ENCODE measurements at regions not wholly inside any gene's neighbourhood (a gene's known extent, or its start where the extent isn't known, plus 50 kb on each side); places are given as distances from the start of the nearest gene placed in this dataset.
"Not testable (repeated sequence)": the region's sequence is repeated elsewhere in the genome, so short reads cannot be mapped to it uniquely, and the experiment has no call there.

- no peak for TF ChIP-seq ZNF24 (IDR thresholded peaks at IDR 0.05)
- TF ChIP-seq, protein P1, sequence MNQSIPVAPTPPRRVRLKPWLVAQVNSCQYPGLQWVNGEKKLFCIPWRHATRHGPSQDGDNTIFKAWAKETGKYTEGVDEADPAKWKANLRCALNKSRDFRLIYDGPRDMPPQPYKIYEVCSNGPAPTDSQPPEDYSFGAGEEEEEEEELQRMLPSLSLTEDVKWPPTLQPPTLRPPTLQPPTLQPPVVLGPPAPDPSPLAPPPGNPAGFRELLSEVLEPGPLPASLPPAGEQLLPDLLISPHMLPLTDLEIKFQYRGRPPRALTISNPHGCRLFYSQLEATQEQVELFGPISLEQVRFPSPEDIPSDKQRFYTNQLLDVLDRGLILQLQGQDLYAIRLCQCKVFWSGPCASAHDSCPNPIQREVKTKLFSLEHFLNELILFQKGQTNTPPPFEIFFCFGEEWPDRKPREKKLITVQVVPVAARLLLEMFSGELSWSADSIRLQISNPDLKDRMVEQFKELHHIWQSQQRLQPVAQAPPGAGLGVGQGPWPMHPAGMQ (IDR thresholded peaks at IDR 0.05; ENCODE audit: borderline replicate concordance), result no peak
These were observed 345.4 kb upstream of the C16orf82 start (continued) for GRCh38 chr16:26721290-26721689.

DNA sequence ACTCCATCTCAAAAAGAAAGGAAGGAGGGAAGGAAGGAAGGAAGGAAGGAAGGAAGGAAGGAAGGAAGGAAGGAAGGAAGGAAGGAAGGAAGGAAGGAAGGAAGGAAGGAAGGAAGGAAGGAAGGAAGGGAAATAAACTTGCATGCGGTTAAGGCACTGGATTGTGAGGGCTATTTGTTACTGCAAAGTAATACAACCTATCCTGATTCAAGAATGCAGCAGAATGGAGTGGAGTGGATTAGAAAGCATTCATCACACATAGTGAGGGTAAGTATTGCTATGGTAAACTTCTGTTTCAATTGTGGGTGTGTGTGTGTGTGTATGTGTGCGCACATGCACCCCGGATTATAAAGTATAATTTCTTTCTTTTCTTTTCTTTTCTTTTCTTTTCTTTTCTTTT is 344.8 kb upstream of the C16orf82 start:
- H3K27ac ChIP-seq (ENCODE audit: control insufficient read depth, insufficient read depth); DNase-seq (ENCODE audit: low read depth, low spot score); BruUV-seq (replicated peaks); H3K79me2 ChIP-seq (ENCODE audit: control insufficient read depth, insufficient read depth, low read length); H3K36me3 ChIP-seq (ENCODE audit: control insufficient read depth in 2 of 2, insufficient read depth in 2 of 2, low read length in 1 of 2); POLR2A ChIA-PET; H3K27me3 ChIP-seq (replicated peaks in 1 of 2; ENCODE audit: control insufficient read depth in 2 of 2, insufficient read depth in 2 of 2, low read length in 1 of 2); SMC1A ChIA-PET (ENCODE audit: uncharacterized antibody, unreplicated experiment); RAD21 ChIA-PET (ENCODE audit: unreplicated experiment); in situ Hi-C loops (cut with MboI); H3K9me3 ChIP-seq (replicated peaks; ENCODE audit: control insufficient read depth, insufficient read depth, low read length); intact Hi-C loops (cut with micrococcal nuclease; ENCODE audit: unreplicated experiment); H3K4me2 ChIP-seq (ENCODE audit: control insufficient read depth, insufficient read depth); H2AFZ ChIP-seq (ENCODE audit: control insufficient read depth, low read depth, low read length); ATAC-seq; H3K4me1 ChIP-seq (ENCODE audit: control insufficient read depth, insufficient read depth, low read length); H3K4me3 ChIP-seq; CTCF ChIA-PET; FAIRE-seq; H4K20me1 ChIP-seq (ENCODE audit: control insufficient read depth, insufficient read depth); H3K9ac ChIP-seq (ENCODE audit: control insufficient read depth, insufficient read depth, low read length): not testable (repeated sequence)
- WGBS (ENCODE audit: insufficient coverage, insufficient replicate concordance, low lambda C conversion rate, missing lambda C conversion rate), result 12% methylated on average over 3 of the region's 3 CpGs

- CTCF ChIA-PET, result interaction anchor here (0.6 kb wide), 1 partner anchor 1228 kb away, joined by 3 read pairs; no protein-coding TSS in a partner anchor
- no peak for TF ChIP-seq MAX (IDR thresholded peaks at IDR 0.05; ENCODE audit: low read depth, low read length)
- no peak for TF ChIP-seq CEBPB (IDR thresholded peaks at IDR 0.05; ENCODE audit: borderline replicate concordance in 1 of 2, low read depth in 2 of 2, low read length in 2 of 2)
- TF ChIP-seq BCLAF1 (IDR thresholded peaks at IDR 0.05), result no peak
- TF ChIP-seq NFYA (IDR thresholded peaks at IDR 0.05; ENCODE audit: borderline replicate concordance, low read depth, low read length), result no peak
- TF ChIP-seq, protein P2, sequence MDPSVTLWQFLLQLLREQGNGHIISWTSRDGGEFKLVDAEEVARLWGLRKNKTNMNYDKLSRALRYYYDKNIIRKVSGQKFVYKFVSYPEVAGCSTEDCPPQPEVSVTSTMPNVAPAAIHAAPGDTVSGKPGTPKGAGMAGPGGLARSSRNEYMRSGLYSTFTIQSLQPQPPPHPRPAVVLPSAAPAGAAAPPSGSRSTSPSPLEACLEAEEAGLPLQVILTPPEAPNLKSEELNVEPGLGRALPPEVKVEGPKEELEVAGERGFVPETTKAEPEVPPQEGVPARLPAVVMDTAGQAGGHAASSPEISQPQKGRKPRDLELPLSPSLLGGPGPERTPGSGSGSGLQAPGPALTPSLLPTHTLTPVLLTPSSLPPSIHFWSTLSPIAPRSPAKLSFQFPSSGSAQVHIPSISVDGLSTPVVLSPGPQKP (IDR thresholded peaks at IDR 0.05; ENCODE audit: low read depth, low read length), result no peak
- TF ChIP-seq MXI1 (IDR thresholded peaks at IDR 0.05; ENCODE audit: low read depth, low read length), result no peak
- TF ChIP-seq RFX5 (IDR thresholded peaks at IDR 0.05; ENCODE audit: low read depth, low read length), result no peak
- TF ChIP-seq SMAD5 (IDR thresholded peaks at IDR 0.05; ENCODE audit: low read depth), result no peak
- TF ChIP-seq NFYB (IDR thresholded peaks at IDR 0.05; ENCODE audit: insufficient read depth, low read depth, low read length), result no peak
- TF ChIP-seq POLR2A (IDR thresholded peaks at IDR 0.05; ENCODE audit: low read depth, low read length), result no peak
These were observed 342.5 kb upstream of the C16orf82 start for GRCh38 chr16:26724189-26724588.

More at GRCh38 chr16:26724189-26724588, 342.5 kb upstream of the C16orf82 start:
- H4K20me1 ChIP-seq (ENCODE audit: control insufficient read depth, insufficient read depth), result no peaks in the 10 kb centered on the region
- DNase-seq (ENCODE audit: low read depth, low spot score), result no peak
- H3K9me3 ChIP-seq (replicated peaks; ENCODE audit: control insufficient read depth, insufficient read depth, low read length), result no peaks in the 10 kb centered on the region
- POLR2A ChIA-PET, result no interaction called here
- SMC1A ChIA-PET (ENCODE audit: uncharacterized antibody, unreplicated experiment), result no interaction called here
- 68% methylated on average over 8 of the region's 8 CpGs for WGBS (ENCODE audit: insufficient coverage, insufficient replicate concordance, low lambda C conversion rate, missing lambda C conversion rate)
- RAD21 ChIA-PET (ENCODE audit: unreplicated experiment), result no interaction called here
- H2AFZ ChIP-seq (ENCODE audit: control insufficient read depth, low read depth, low read length), result no peak overlapping the region
- no peak overlapping the region for H3K9ac ChIP-seq (ENCODE audit: control insufficient read depth, insufficient read depth, low read length)
- no peaks in the 10 kb centered on the region for H3K4me1 ChIP-seq (ENCODE audit: control insufficient read depth, insufficient read depth, low read length)
- BruUV-seq (replicated peaks), result no TSS peak
- H3K4me2 ChIP-seq (ENCODE audit: control insufficient read depth, insufficient read depth), result no peak overlapping the region
- H3K36me3 ChIP-seq (ENCODE audit: control insufficient read depth in 2 of 2, insufficient read depth in 2 of 2, low read length in 1 of 2), result no peaks in the 10 kb centered on the region
- H3K79me2 ChIP-seq (ENCODE audit: control insufficient read depth, insufficient read depth, low read length), result no peaks in the 10 kb centered on the region
- no peak overlapping the region for H3K4me3 ChIP-seq
- no peak for ATAC-seq
- in situ Hi-C loops (cut with MboI), result no loop called here
- H3K27ac ChIP-seq (ENCODE audit: control insufficient read depth, insufficient read depth), result no peak overlapping the region
- intact Hi-C loops (cut with micrococcal nuclease; ENCODE audit: unreplicated experiment), result no loop called here
- no peak for FAIRE-seq
- H3K27me3 ChIP-seq (replicated peaks in 1 of 2; ENCODE audit: control insufficient read depth in 2 of 2, insufficient read depth in 2 of 2, low read length in 1 of 2), result no peaks in the 10 kb centered on the region

Data from GM12878 (cell line).